A673 (cell line): ENCODE measurements at regions not wholly inside any gene's neighbourhood (a gene's known extent, or its start where the extent isn't known, plus 50 kb on each side); places are given as distances from the start of the nearest gene placed in this dataset.

ENCODE experiments used
- EZH2 ChIP-seq: fragments of 200-600 bp; sonication (generic); IDR thresholded peaks from 2 replicates; pipeline ENCODE4 v1.6.1; 2017; ENCODE audit warnings: borderline replicate concordance, low read depth, mild to moderate bottlenecking, mixed read lengths, antibody characterized with exemption, low read length; ENCODE audit not compliant: poor library complexity, severe bottlenecking
- TF ChIP-seq, protein P1 (sequence below): fragments of 300-800, 200-600 bp; sonication (generic); conservative IDR thresholded peaks from 2 replicates; pipeline ENCODE4 v1.5.1; 2017; ENCODE audit warnings: low read depth, mild to moderate bottlenecking, antibody characterized with exemption, low read length, moderate library complexity, mixed read lengths

DNA sequence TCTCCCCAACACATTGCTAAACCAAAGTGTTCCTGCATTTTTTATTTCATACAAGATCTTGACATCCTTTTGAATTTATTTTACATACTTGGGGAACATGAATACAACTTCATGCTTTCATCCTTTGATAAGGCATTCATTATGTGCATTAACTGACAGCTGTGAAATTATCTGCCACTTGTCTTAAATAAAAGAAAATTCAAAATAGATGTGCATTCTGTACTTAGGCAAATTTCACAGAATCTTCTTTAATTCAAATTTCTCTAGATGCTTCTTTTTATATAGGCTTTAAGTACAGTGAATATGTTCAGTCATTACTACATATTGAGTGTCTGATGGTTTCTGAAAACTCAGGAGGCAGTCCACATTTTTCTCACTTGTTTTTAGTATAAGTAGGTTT, 518.1 kb downstream of the EPHA5 start:
- TF ChIP-seq, protein P1, sequence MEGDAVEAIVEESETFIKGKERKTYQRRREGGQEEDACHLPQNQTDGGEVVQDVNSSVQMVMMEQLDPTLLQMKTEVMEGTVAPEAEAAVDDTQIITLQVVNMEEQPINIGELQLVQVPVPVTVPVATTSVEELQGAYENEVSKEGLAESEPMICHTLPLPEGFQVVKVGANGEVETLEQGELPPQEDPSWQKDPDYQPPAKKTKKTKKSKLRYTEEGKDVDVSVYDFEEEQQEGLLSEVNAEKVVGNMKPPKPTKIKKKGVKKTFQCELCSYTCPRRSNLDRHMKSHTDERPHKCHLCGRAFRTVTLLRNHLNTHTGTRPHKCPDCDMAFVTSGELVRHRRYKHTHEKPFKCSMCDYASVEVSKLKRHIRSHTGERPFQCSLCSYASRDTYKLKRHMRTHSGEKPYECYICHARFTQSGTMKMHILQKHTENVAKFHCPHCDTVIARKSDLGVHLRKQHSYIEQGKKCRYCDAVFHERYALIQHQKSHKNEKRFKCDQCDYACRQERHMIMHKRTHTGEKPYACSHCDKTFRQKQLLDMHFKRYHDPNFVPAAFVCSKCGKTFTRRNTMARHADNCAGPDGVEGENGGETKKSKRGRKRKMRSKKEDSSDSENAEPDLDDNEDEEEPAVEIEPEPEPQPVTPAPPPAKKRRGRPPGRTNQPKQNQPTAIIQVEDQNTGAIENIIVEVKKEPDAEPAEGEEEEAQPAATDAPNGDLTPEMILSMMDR = no peak
- no peak for TF ChIP-seq EZH2
